Subcutaneous abdominal adipose tissue (tissue), 5 donors: ENCODE measurements at regions not wholly inside any gene's neighbourhood (a gene's known extent, or its start where the extent isn't known, plus 50 kb on each side); places are given as distances from the start of the nearest gene placed in this dataset.

Experiments used
- H3K27ac ChIP-seq: one replicate; pipeline ENCODE4 v1.7.0; 2013; ENCODE audit warnings: low read depth, mild to moderate bottlenecking, inconsistent platforms, low read length, moderate library complexity
- H3K27me3 ChIP-seq, 5 donors: one replicate each; pipeline ENCODE4 v1.7.0; 2013; ENCODE audit warnings: low read length in 5 of 5, inconsistent platforms in 1 of 5; ENCODE audit not compliant: control insufficient read depth in 5 of 5, insufficient read depth in 4 of 5
- H3K36me3 ChIP-seq, 5 donors: one replicate each; pipeline ENCODE4 v1.7.0; 2013; ENCODE audit warnings: low read length in 5 of 5; ENCODE audit not compliant: control insufficient read depth in 5 of 5, insufficient read depth in 5 of 5
- H3K4me1 ChIP-seq, 5 donors: one replicate each; pipeline ENCODE4 v1.7.0; 2013; ENCODE audit warnings: low read length in 5 of 5, mild to moderate bottlenecking in 3 of 5, moderate library complexity in 1 of 5; ENCODE audit not compliant: control insufficient read depth in 5 of 5, insufficient read depth in 5 of 5
- H3K4me3 ChIP-seq, 5 donors: one replicate each; pipeline ENCODE4 v1.7.0; 2013; ENCODE audit warnings: low read length in 5 of 5, low read depth in 1 of 5
- H3K9ac ChIP-seq, 5 donors: one replicate each; pipeline ENCODE4 v1.7.0; 2013; ENCODE audit warnings: low read length in 5 of 5, mild to moderate bottlenecking in 4 of 5, moderate library complexity in 3 of 5
- H3K9me3 ChIP-seq, 5 donors: one replicate each; pipeline ENCODE4 v1.7.0; 2013; ENCODE audit warnings: low read length in 5 of 5; ENCODE audit not compliant: control insufficient read depth in 5 of 5
- donor health status: healthy.
- donor health status: healthy.
- donor health status: healthy.
- donor health status: healthy.
- donor health status: healthy.

DNA sequence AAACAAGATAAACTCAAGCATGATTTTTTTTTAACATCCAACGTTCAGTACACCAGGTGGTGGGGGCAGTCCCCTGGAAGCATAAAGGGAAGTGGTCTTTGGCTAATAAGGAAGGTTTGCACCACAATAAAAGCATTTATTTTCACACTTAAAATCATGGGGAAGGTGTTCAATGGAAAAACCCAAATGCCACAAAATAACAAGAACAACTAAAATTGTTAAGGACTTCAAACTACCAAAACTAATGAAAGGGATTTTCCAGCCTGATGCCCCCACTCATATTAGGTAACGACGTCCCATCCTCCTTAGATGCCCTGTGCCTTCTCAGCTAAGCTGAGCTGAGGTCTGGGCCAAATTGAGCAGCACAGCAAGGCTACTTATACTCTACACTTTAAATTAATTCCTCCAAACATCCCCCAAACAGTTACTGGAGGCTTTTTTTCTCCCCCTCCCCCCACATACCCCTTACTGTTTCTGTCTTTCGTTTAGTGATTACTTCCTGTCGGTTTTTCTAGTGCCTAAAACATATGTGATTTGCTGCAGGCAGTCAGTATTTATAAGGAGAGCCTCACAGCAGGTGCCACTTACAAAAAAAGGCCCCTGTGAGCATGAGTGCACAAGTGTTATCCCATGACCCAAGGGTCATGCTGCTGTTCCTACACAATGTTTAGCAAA, 259.7 kb upstream of the ZNF608 start:
- H3K4me3 ChIP-seq: no peak overlapping the region
- peaks cover 0 to 7% (median 0%) of the 10 kb centered on the region in 5 donors for H3K9me3 ChIP-seq
- H3K27ac ChIP-seq: no peak overlapping the region
- H3K4me1 ChIP-seq: peaks cover 0 to 7% (median 0%) of the 10 kb centered on the region in 5 donors
- no peak overlapping the region for H3K9ac ChIP-seq
- H3K36me3 ChIP-seq: no peaks in the 10 kb centered on the region
- H3K27me3 ChIP-seq: no peaks in the 10 kb centered on the region

DNA sequence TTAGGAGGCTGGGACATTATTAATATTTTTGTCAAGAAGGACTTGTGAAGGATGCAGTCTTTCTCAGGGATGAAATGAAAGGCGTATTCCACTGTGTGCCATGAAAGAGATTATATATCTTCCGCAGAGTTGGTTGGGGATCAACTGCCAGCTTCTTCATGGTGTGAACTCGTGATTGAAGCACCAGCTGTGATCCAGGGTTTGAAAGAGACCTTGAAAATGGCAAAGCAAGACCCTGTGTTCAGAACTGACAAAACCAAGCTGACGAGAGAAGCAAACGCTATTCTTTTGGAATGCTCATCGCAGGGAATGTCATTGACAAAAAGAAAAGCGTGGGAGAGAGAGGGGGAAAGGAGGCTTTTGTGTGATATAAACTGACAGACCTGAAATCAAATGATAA, 263.9 kb upstream of the ZNF608 start:
- H3K9ac ChIP-seq: no peak overlapping the region
- peaks cover 0 to 7% (median 0%) of the 10 kb centered on the region in 5 donors for H3K4me1 ChIP-seq
- no peaks in the 10 kb centered on the region for H3K36me3 ChIP-seq
- no peak overlapping the region for H3K27ac ChIP-seq
- no peaks in the 10 kb centered on the region for H3K27me3 ChIP-seq
- no peaks in the 10 kb centered on the region for H3K9me3 ChIP-seq
- no peak overlapping the region for H3K4me3 ChIP-seq

DNA sequence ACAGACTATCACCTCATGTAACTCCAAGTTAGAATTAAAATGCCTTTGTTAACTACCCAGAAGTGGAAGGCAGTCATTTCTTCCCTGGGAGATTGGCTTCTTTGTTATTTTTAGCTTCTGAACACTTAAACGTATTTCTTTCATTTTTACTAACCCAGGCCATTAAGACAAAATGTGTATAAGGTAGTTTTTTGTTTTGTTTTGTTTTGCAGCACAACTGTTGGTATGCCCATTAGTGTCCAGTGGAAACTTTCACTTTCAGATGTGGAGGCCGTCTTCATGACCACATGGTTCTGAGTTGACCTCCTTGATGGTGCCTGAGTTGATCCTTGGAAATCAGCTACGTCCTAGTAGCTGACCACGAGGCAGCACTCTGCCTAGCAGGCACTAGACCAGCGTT, 264.6 kb upstream of the ZNF608 start:
- H3K9ac ChIP-seq: no peak overlapping the region
- H3K4me3 ChIP-seq: no peak overlapping the region
- H3K9me3 ChIP-seq: no peaks in the 10 kb centered on the region
- no peaks in the 10 kb centered on the region for H3K36me3 ChIP-seq
- no peak overlapping the region for H3K27ac ChIP-seq
- H3K4me1 ChIP-seq: peaks cover 0 to 2% (median 0%) of the 10 kb centered on the region in 5 donors
- H3K27me3 ChIP-seq: no peaks in the 10 kb centered on the region

DNA sequence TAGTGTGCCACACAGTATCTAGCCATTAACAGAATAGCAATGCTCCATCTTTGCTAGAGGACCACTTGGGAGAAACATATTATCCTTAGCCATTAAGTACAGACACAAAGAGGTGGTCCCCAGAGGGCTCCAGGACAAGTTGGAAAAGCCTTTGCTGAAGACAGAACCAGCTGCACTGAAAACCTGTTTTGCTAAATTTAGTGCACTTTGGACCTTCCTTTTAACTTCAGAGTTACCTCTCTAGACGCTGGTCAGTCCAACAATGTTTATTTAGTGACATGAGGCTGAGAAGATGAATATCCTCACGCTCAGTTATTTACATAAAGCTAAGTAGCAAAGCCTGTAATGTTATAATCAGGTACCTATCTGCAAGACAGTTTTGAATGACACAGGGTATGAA, 265.0 kb upstream of the ZNF608 start:
- Histone ChIP-seq H3K36me3 (no peaks in the 10 kb centered on the region), H3K4me1 (peaks cover 0 to 3% (median 0%) of the 10 kb centered on the region in 5 donors), H3K27ac (no peak overlapping the region), H3K9ac (no peak overlapping the region), H3K9me3 (no peaks in the 10 kb centered on the region), H3K4me3 (no peak overlapping the region), H3K27me3 (no peaks in the 10 kb centered on the region)

DNA sequence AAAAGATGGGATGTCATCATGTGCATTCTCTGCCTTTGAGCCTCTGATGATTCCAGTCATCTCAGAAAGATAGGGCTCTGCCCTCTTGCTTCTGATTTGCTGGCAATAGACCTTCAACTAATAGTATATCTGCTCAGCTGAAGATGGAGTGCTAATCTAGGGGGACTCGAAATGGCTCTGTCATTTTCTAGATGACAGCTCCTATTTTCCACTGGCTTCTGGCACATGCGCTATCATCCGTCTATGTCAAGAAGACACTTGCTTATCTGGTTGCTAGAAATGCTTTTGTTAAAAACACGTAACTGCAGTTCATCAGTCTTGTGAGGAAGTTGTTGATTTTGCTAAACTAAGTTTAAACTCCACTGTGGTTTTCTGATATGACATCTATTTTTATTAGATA, 265.5 kb upstream of the ZNF608 start:
- Histone ChIP-seq H3K9me3 (no peaks in the 10 kb centered on the region), H3K36me3 (no peaks in the 10 kb centered on the region), H3K27me3 (no peaks in the 10 kb centered on the region), H3K9ac (no peak overlapping the region), H3K27ac (no peak overlapping the region), H3K4me3 (no peak overlapping the region), H3K4me1 (peaks cover 0 to 5% (median 0%) of the 10 kb centered on the region in 5 donors)

DNA sequence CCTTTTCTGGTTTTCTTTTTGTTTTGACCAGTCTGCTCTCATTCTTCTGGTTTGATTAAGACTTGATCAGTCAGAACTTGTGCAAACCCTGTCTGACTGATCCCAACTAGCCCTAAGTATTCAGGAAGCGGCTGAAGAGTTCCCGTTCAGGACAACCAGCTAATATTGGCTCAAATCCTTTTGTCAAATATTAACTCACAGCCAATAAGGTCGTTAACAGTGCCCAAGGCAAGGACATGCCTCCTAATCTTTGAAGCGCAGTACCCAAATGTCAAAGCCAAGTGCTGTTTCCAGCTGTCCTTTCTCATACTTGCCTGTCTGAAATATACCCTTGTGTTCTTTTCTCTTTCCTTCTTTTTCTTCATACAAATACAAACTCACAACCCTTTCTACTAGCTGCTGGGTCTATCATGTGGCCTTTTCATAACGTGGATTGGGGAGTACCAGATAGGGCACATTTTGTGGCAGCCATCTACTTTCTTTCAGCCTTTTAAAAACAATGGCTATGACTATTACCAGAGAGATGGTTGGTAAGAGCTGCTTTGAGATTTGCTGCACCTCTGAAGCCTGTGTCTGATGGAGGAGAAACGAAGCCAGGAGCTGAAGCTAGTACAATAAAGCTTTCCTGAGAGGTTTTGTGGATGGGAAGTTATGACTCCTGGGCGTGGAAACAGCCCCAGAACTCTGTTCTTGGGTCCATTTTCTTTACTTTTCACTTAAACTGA, 266.4 kb upstream of the ZNF608 start:
- no peaks in the 10 kb centered on the region for H3K36me3 ChIP-seq
- no peaks in the 10 kb centered on the region for H3K27me3 ChIP-seq
- H3K9ac ChIP-seq: no peak overlapping the region
- no peak overlapping the region for H3K4me3 ChIP-seq
- no peaks in the 10 kb centered on the region for H3K9me3 ChIP-seq
- H3K4me1 ChIP-seq: peaks cover 0 to 11% (median 0%) of the 10 kb centered on the region in 5 donors
- no peak overlapping the region for H3K27ac ChIP-seq

DNA sequence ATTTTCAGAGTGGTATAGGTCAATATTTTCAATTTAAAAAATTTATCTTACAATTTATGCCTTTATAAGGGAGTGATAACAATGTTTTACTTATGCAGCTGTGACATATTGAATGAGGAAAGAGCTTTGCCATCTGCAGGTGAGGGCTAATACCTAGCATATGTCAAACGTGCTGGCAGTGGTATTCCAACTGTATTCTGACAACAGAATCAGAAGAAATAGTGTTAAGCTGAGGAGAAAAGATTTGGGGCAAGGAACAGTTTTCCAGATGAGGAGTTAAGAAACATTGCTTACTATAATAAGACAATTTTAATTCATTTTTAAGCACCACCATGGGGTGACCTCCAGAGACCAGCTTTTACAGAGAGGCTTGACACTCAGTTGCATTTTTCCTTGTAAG, 267.8 kb upstream of the ZNF608 start:
- Histone ChIP-seq H3K36me3 (no peaks in the 10 kb centered on the region), H3K4me1 (peaks cover 0 to 11% (median 0%) of the 10 kb centered on the region in 5 donors), H3K4me3 (no peak overlapping the region), H3K9me3 (no peaks in the 10 kb centered on the region), H3K9ac (no peak overlapping the region), H3K27ac (no peak overlapping the region), H3K27me3 (no peaks in the 10 kb centered on the region)

DNA sequence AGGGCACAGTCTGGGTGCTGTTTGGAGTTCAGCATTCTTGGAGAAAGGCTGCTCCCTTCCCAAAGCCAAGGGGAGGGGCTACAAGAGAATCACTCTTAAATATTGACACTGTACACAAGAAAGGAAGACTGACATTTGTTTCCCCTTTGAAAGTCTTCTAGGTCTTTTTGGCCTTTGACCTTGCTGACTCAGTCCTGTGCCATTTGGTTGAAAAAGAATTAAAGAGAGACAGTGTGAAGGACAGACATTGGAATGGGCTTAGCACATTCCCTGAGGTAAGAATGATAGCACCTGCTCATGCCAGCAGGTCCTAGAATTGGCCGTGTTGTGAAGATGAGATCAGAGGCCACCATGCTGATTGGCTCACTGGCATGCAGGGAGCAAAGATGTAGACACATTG, 271.4 kb upstream of the ZNF608 start:
- Histone ChIP-seq H3K4me3 (no peak overlapping the region), H3K9ac (no peak overlapping the region), H3K27ac (no peak overlapping the region), H3K4me1 (peaks cover 0 to 11% (median 0%) of the 10 kb centered on the region in 5 donors), H3K9me3 (no peaks in the 10 kb centered on the region), H3K27me3 (no peaks in the 10 kb centered on the region), H3K36me3 (no peaks in the 10 kb centered on the region)

DNA sequence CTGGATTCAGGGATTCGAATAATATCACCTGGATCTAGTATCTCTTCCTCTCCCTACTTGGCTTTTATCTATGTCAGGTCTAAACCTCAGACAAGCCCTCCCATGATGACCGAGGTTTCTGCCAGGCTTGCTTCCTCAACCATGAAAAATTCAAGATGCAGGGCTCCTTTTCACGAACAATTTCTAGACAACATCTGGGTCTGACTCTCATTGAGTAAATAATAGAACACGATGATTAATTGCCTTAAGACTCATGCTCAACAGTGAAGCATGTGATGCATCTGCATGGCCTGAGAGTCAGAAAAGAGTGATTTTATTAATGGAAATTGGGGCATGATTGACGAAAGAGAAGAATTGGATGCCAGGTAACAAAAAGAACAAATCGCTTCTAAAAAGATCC, 277.2 kb upstream of the ZNF608 start:
- no peak overlapping the region for H3K27ac ChIP-seq
- no peak overlapping the region for H3K4me3 ChIP-seq
- no peaks in the 10 kb centered on the region for H3K9me3 ChIP-seq
- H3K4me1 ChIP-seq: peaks cover 0 to 26% (median 9%) of the 10 kb centered on the region in 5 donors
- no peaks in the 10 kb centered on the region for H3K36me3 ChIP-seq
- no peaks in the 10 kb centered on the region for H3K27me3 ChIP-seq
- H3K9ac ChIP-seq: no peak overlapping the region

DNA sequence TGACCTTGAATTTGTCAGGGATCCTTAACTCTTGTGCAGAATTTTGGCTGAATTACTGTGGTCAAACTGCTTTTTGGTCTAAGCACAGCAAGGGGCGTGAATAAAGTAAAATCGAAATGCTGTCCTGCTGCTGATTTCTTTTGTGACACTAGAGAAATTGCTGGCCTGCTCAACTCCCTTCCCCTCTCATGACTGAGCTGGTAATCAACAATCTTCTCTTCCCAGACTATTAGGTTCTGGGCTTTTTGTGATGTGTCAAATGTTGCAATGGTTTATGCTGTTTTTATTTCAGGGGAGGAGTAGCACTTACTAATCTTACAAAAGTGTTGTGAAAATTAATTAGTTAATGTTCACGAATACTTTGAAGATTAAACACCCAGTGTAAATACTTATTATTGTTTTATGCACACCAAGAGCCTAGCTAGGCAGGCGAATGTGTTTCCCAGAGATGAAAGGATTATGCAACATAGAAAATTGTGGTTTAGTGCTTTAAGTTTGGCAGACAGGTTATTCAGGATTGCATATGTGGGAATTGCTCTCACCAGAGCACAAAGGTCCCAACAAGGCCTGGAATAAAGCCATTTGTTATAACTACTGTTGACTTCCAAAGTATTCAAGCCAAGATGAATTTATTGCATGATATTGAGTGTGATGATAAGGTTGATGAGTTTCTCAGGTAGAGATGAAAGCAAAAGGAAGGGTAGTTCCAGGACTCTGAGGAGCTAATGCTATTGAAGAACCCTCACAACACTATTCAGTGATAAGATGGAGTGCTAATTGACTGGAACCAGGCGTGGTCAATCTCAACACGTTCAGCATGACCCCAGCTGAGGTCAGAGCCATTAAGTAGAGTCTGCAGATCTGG, 280.7 kb upstream of the ZNF608 start:
- Histone ChIP-seq H3K36me3 (no peaks in the 10 kb centered on the region), H3K4me3 (no peak overlapping the region), H3K27me3 (no peaks in the 10 kb centered on the region), H3K27ac (peak overlapping the region; percentile 49), H3K9ac (no peak overlapping the region), H3K9me3 (no peaks in the 10 kb centered on the region), H3K4me1 (peaks cover 0 to 37% (median 9%) of the 10 kb centered on the region in 5 donors)
